SK-N-SH treated with all-trans-retinoic acid at 6 μM for 48 hours (cell line): ENCODE measurements at regions not wholly inside any gene's neighbourhood (a gene's known extent, or its start where the extent isn't known, plus 50 kb on each side); places are given as distances from the start of the nearest gene placed in this dataset.

ENCODE experiments used
- ATAC-seq: fragments of 200-7000 bp; cut with Tn5 transposase; 3 replicates; pipeline ENCODE4 v1.9.1; 2020; ENCODE audit warnings: mild to moderate bottlenecking, moderate library complexity
- ARNTL ChIP-seq: fragments of 450-650 bp; formaldehyde crosslinking; IDR thresholded peaks from 2 replicates; pipeline ENCODE4 v1.5.0; 2020; ENCODE audit warnings: low read depth, mild to moderate bottlenecking, moderate library complexity, borderline replicate concordance
- BACH2 ChIP-seq: fragments of 250-450 bp; sonication (Bioruptor Pico); IDR thresholded peaks from 2 replicates; pipeline ENCODE4 v1.9.0; 2021; ENCODE audit warnings: mild to moderate bottlenecking, borderline replicate concordance
- CREB5 ChIP-seq: fragments of 250-450 bp; sonication (Bioruptor Pico); IDR thresholded peaks from 2 replicates; pipeline ENCODE4 v1.5.1; 2020; ENCODE audit warnings: low read depth, mild to moderate bottlenecking, moderate library complexity
- CSDC2 ChIP-seq: fragments of 250-450 bp; sonication (Bioruptor Pico); IDR thresholded peaks from 2 replicates; pipeline ENCODE4 v1.5.0; 2020; ENCODE audit warnings: mild to moderate bottlenecking, moderate library complexity
- ESRRG ChIP-seq: fragments of 250-450 bp; sonication (Bioruptor Pico); IDR thresholded peaks from 2 replicates; pipeline ENCODE4 v1.6.1; 2021; ENCODE audit warnings: mild to moderate bottlenecking
- GLIS3 ChIP-seq: fragments of 250-450 bp; sonication (Bioruptor Pico); IDR thresholded peaks from 2 replicates; pipeline ENCODE4 v1.5.0; 2020; ENCODE audit warnings: mild to moderate bottlenecking, moderate library complexity
- ISL1 ChIP-seq: fragments of 250-450 bp; sonication (Bioruptor Pico); IDR thresholded peaks from 2 replicates; pipeline ENCODE4 v2.1.2; 2022; ENCODE audit warnings: mild to moderate bottlenecking, moderate library complexity
- OSR1 ChIP-seq: fragments of 250-450 bp; sonication (Bioruptor Pico); IDR thresholded peaks from 2 replicates; pipeline ENCODE4 v1.8.0; 2022; ENCODE audit warnings: moderate library complexity, mild to moderate bottlenecking, inconsistent platforms
- PATZ1 ChIP-seq: fragments of 250-450 bp; sonication (Bioruptor Pico); IDR thresholded peaks from 2 replicates; pipeline ENCODE4 v1.8.0; 2020; ENCODE audit warnings: mild to moderate bottlenecking, moderate library complexity, borderline replicate concordance
- POU6F1 ChIP-seq: fragments of 250-450 bp; sonication (Bioruptor Pico); IDR thresholded peaks from 2 replicates; pipeline ENCODE4 v1.8.0; 2021; ENCODE audit warnings: low read depth, mild to moderate bottlenecking, moderate library complexity, borderline replicate concordance
- PPARA ChIP-seq: fragments of 250-450 bp; sonication (Bioruptor Pico); IDR thresholded peaks from 2 replicates; pipeline ENCODE4 v1.5.0; 2020; ENCODE audit warnings: mild to moderate bottlenecking, borderline replicate concordance
- RARB ChIP-seq: fragments of 250-450 bp; sonication (Bioruptor Pico); IDR thresholded peaks from 2 replicates; pipeline ENCODE4 v1.8.0; 2021; ENCODE audit warnings: mild to moderate bottlenecking, moderate library complexity
- SNAI2 ChIP-seq: fragments of 250-450 bp; sonication (Bioruptor Pico); IDR thresholded peaks from 2 replicates; pipeline ENCODE4 v1.5.0; 2020; ENCODE audit warnings: mild to moderate bottlenecking, moderate library complexity
- TCF4 ChIP-seq: fragments of 250-450 bp; sonication (Bioruptor Pico); IDR thresholded peaks from 2 replicates; pipeline ENCODE4 v1.8.0; 2021; ENCODE audit warnings: mild to moderate bottlenecking, moderate library complexity, borderline replicate concordance
- TOX ChIP-seq: fragments of 250-450 bp; sonication (Bioruptor Pico); IDR thresholded peaks from 2 replicates; pipeline ENCODE4 v1.8.0; 2021; ENCODE audit warnings: mild to moderate bottlenecking, moderate library complexity, borderline replicate concordance
- TSHZ2 ChIP-seq: fragments of 250-450 bp; sonication (Bioruptor Pico); IDR thresholded peaks from 2 replicates; pipeline ENCODE4 v1.5.0; 2020; ENCODE audit warnings: mild to moderate bottlenecking, moderate library complexity
- ZC3H10 ChIP-seq: fragments of 250-450 bp; sonication (Bioruptor Pico); IDR thresholded peaks from 2 replicates; pipeline ENCODE4 v1.5.1; 2021; ENCODE audit warnings: mild to moderate bottlenecking, moderate library complexity
- ZFP3 ChIP-seq: fragments of 250-450 bp; sonication (Bioruptor Pico); IDR thresholded peaks from 2 replicates; pipeline ENCODE4 v1.5.0; 2020; ENCODE audit warnings: mild to moderate bottlenecking, moderate library complexity
- ZFP30 ChIP-seq: fragments of 450-650 bp; formaldehyde crosslinking; IDR thresholded peaks from 2 replicates; pipeline ENCODE4 v1.5.0; 2022; ENCODE audit warnings: mild to moderate bottlenecking, moderate library complexity
- ZNF565 ChIP-seq: fragments of 450-650 bp; formaldehyde crosslinking; conservative IDR thresholded peaks from 2 replicates; pipeline ENCODE4 v1.5.0; 2020; ENCODE audit warnings: low read depth, mild to moderate bottlenecking, moderate library complexity
- ZNF70 ChIP-seq: fragments of 450-650 bp; formaldehyde crosslinking; IDR thresholded peaks from 2 replicates; pipeline ENCODE4 v1.5.0; 2020; ENCODE audit warnings: mild to moderate bottlenecking, moderate library complexity
- ZNF8 ChIP-seq: fragments of 450-650 bp; formaldehyde crosslinking; IDR thresholded peaks from 2 replicates; pipeline ENCODE4 v1.5.0; 2020; ENCODE audit warnings: mild to moderate bottlenecking, moderate library complexity

GRCh38 chr2:236828820-236829219, 256.9 kb upstream of the COPS8 start:
- ATAC-seq: no peak
- TF ChIP-seq TOX (CRISPR knock-in tag) (no peak), ZNF565 (CRISPR knock-in tag) (no peak), SNAI2 (CRISPR knock-in tag) (no peak), ARNTL (CRISPR knock-in tag) (no peak), ESRRG (CRISPR knock-in tag) (no peak), TCF4 (no peak), ZFP30 (CRISPR knock-in tag) (no peak), POU6F1 (CRISPR knock-in tag) (no peak), ZNF8 (CRISPR knock-in tag) (no peak), TSHZ2 (CRISPR knock-in tag) (no peak), GLIS3 (CRISPR knock-in tag) (no peak), ISL1 (no peak), CREB5 (CRISPR knock-in tag) (no peak), ZFP3 (no peak), BACH2 (CRISPR knock-in tag) (no peak), ZC3H10 (no peak), PATZ1 (CRISPR knock-in tag) (no peak), RARB (CRISPR knock-in tag) (no peak), ZNF70 (no peak), PPARA (no peak)

GRCh38 chr2:236830926-236831325, 254.8 kb upstream of the COPS8 start:
- TF ChIP-seq ZNF565 (CRISPR knock-in tag): no peak
- no peak for TF ChIP-seq ZFP3
- no peak for TF ChIP-seq ZC3H10
- no peak for TF ChIP-seq PATZ1 (CRISPR knock-in tag)
- no peak for TF ChIP-seq ZNF8 (CRISPR knock-in tag)
- TF ChIP-seq ZFP30 (CRISPR knock-in tag): no peak
- TF ChIP-seq BACH2 (CRISPR knock-in tag): no peak
- no peak for TF ChIP-seq ZNF70
- no peak for TF ChIP-seq CSDC2 (CRISPR knock-in tag)
- TF ChIP-seq PPARA: no peak
- TF ChIP-seq CREB5 (CRISPR knock-in tag): no peak
- TF ChIP-seq OSR1 (CRISPR knock-in tag): no peak
- no peak for TF ChIP-seq ESRRG (CRISPR knock-in tag)
- no peak for TF ChIP-seq POU6F1 (CRISPR knock-in tag)
- no peak for TF ChIP-seq GLIS3 (CRISPR knock-in tag)
- TF ChIP-seq, all 23 proteins: peak for 0
- no peak for ATAC-seq
